Natural killer cell treated with Interleukin-12 subunit alpha and Interleukin-12 subunit beta and Interleukin-15 and Interleukin-18, amount 100 ng/mL, for 72 hours (primary cell): ENCODE measurements at regions not wholly inside any gene's neighbourhood (a gene's known extent, or its start where the extent isn't known, plus 50 kb on each side); places are given as distances from the start of the nearest gene placed in this dataset.

Experiments
- ATAC-seq, 2 donors: fragments of 150-1000 bp; cut with Tn5 transposase in 1 of 2; sonication (Bioruptor Pico), chemical (Tn5 transposase) in 1 of 2; 2 replicates each; pipeline ENCODE4 v1.10.0; 2021
- DNase-seq: peaks from one replicate; pipeline ENCODE4 v3.0.0; 2022; ENCODE audit warnings: low spot score
- H3K27ac Mint-ChIP-seq, 2 donors: 1 replicate in 1 of 2; 2 replicates in 1 of 2; pipeline ENCODE4 v1.8.0; 2022; ENCODE audit warnings: mixed read lengths in 2 of 2, mild to moderate bottlenecking in 1 of 2, moderate library complexity in 1 of 2
- H3K27me3 Mint-ChIP-seq, 2 donors: 1 replicate in 1 of 2; 2 replicates in 1 of 2; pipeline ENCODE4 v1.8.0; 2022; ENCODE audit warnings: mixed read lengths in 2 of 2
- H3K36me3 Mint-ChIP-seq: one replicate; pipeline ENCODE4 v1.8.0; 2022; ENCODE audit warnings: mixed read lengths
- H3K4me1 Mint-ChIP-seq, 2 donors: 1 replicate in 1 of 2; 2 replicates in 1 of 2; pipeline ENCODE4 v1.8.0; 2022; ENCODE audit warnings: low read depth in 2 of 2, mixed read lengths in 2 of 2, mild to moderate bottlenecking in 1 of 2
- H3K4me3 Mint-ChIP-seq: one replicate; pipeline ENCODE4 v1.8.0; 2022; ENCODE audit warnings: mixed read lengths
- H3K9me3 Mint-ChIP-seq: 2 replicates; pipeline ENCODE4 v1.8.0; 2022; ENCODE audit warnings: mixed read lengths

DNA sequence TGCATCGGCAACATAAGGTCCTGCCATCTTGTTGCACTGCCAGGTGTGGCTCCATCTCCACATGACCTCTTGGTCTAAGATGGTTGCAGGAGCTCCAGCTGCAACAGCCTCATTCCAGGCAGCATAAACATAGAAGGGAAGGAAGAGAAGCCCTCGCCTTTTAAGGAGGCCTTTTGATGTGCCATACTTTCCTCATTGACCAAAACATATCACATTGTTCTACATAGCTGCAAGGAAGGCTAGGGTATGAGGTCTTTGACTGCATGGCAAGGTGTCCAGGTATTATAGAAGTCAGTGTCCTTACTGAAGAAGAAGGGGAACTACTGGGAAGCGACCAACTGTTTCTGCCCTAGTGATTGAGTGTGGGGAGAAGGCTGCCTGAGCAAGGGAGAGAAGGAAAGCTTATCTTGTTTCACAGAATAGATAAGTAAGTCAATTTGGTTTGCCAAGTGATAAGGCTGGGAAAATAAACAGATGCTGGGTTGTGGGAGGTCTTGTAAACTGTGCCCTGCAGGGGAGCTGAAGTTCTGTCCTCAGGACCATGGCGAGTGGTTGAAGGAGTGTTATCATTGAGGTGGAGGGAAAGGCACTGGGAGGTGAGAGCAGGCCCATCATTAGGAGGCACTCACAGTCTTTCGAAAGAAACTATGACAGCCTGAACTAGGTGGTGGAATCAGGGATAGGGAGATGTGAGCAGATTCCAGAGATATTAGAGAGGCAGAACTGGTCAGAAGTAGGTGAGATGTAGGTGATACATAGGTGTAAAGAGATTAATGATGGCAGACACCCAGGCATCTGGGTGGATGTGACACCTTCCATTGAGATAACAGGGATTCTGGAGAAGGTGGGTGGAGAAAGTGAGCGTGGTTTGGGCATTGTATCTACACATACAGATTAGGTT, 93.8 kb upstream of the IGF1R start:
- ATAC-seq (no peak), DNase-seq (no peak)
- Mint-ChIP-seq H3K27ac (no peak overlapping the region), H3K9me3 (peaks cover 3% of the 10 kb centered on the region), H3K36me3 (no peaks in the 10 kb centered on the region), H3K4me1 (no peaks in the 10 kb centered on the region), H3K4me3 (no peak overlapping the region), H3K27me3 (peaks cover 32 to 35% of the 10 kb centered on the region in 2 donors)

DNA sequence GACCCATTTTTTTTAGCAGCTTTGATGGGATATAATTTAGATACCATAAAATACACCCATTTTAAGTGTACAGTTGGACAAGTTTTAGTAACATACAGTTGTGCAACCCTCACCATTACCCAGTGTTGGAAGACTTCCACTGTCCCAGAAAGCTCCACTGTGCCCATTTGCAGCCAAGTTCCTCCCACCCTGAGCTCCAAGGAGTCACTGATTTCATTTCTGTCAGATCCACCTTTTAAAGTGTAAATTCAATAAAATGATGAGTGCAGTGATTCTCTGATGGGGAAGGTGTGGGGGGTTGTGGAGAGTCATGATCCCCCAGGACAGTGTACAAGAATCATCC, 93.2 kb upstream of the IGF1R start:
- no peak overlapping the region for H3K27ac Mint-ChIP-seq
- ATAC-seq: no peak

GRCh38 chr15:98556321-98556720, 92.0 kb upstream of the IGF1R start:
- H3K4me1 Mint-ChIP-seq: no peaks in the 10 kb centered on the region
- no peak for DNase-seq
- no peak overlapping the region for H3K27ac Mint-ChIP-seq
- ATAC-seq: no peak
- H3K4me3 Mint-ChIP-seq: no peak overlapping the region
- peaks cover 20 to 30% of the 10 kb centered on the region in 2 donors for H3K27me3 Mint-ChIP-seq
- H3K36me3 Mint-ChIP-seq: no peaks in the 10 kb centered on the region
- no peaks in the 10 kb centered on the region for H3K9me3 Mint-ChIP-seq

More for the DNA sequence above, 93.2 kb upstream of the IGF1R start:
- no peaks in the 10 kb centered on the region for H3K4me1 Mint-ChIP-seq
- H3K27me3 Mint-ChIP-seq: peaks cover 29 to 35% of the 10 kb centered on the region in 2 donors
- H3K36me3 Mint-ChIP-seq: no peaks in the 10 kb centered on the region
- H3K4me3 Mint-ChIP-seq: no peak overlapping the region
- peaks cover 3% of the 10 kb centered on the region for H3K9me3 Mint-ChIP-seq
- DNase-seq: no peak

DNA sequence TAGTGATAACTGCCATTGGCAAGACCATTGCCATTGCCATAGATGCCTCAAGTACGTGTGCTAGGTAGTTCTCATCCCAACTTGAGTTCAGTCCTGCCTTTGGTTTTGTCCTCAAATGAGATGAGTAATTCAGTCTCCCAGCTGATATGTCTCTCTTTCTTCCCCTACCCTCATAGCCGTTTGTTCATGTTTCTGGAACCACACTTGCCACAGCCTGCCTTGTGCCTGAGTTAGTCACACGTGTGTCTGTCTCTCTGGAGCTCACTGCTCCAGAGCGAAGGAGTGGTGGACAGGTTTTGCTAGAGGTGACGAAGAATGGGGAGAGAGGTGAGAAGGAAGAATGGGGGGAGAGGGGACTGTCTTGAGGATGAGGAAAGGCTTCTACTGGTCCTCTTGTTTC, 88.0 kb upstream of the IGF1R start:
- no peaks in the 10 kb centered on the region for H3K9me3 Mint-ChIP-seq
- DNase-seq: no peak
- H3K36me3 Mint-ChIP-seq: no peaks in the 10 kb centered on the region
- H3K27me3 Mint-ChIP-seq: peaks cover 0 to 16% of the 10 kb centered on the region in 2 donors
- no peak for ATAC-seq
- no peak overlapping the region for H3K27ac Mint-ChIP-seq
- H3K4me3 Mint-ChIP-seq: no peak overlapping the region
- H3K4me1 Mint-ChIP-seq: no peaks in the 10 kb centered on the region

- DNase-seq (no peak), ATAC-seq (no peak)
- Mint-ChIP-seq H3K9me3 (no peaks in the 10 kb centered on the region), H3K4me3 (no peak overlapping the region), H3K27ac (no peak overlapping the region), H3K27me3 (peaks cover 0 to 16% of the 10 kb centered on the region in 2 donors), H3K36me3 (no peaks in the 10 kb centered on the region), H3K4me1 (no peaks in the 10 kb centered on the region)
These were observed 87.0 kb upstream of the IGF1R start for GRCh38 chr15:98561169-98561941.

- ATAC-seq (no peak), DNase-seq (no peak)
- peaks cover 0 to 17% of the 10 kb centered on the region in 2 donors for H3K27me3 Mint-ChIP-seq
- H3K27ac Mint-ChIP-seq: no peak overlapping the region
- no peaks in the 10 kb centered on the region for H3K9me3 Mint-ChIP-seq
- no peaks in the 10 kb centered on the region for H3K36me3 Mint-ChIP-seq
- H3K4me1 Mint-ChIP-seq: no peaks in the 10 kb centered on the region
- no peak overlapping the region for H3K4me3 Mint-ChIP-seq
These were observed 85.9 kb upstream of the IGF1R start for GRCh38 chr15:98562331-98562937.

- Mint-ChIP-seq H3K4me3 (no peak overlapping the region), H3K27ac (no peak overlapping the region), H3K9me3 (no peaks in the 10 kb centered on the region), H3K4me1 (no peaks in the 10 kb centered on the region), H3K36me3 (no peaks in the 10 kb centered on the region), H3K27me3 (peaks cover 7 to 14% of the 10 kb centered on the region in 2 donors)
- no peak for DNase-seq
- no peak for ATAC-seq
These were observed 82.8 kb upstream of the IGF1R start for GRCh38 chr15:98565566-98565965.

DNA sequence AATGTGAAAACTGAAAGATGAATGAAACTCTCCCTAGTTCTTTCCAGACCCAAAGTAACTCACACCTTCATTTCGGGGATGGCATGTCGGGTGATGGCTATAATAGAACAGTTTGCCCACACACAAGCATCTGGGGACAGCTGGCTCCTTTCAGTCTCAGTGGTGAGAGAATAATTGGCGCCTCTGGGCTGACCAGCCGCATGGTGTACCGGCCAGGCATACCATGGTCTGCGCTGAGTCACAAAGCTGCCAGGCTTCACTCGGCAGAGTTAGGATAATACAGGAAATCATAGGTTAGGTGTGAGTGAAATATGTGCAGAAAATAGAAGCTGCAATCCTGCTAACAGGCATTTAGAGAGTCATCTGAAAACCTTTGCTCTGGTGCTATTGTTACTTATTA, 80.4 kb upstream of the IGF1R start:
- DNase-seq (no peak), ATAC-seq (no peak)
- Mint-ChIP-seq H3K36me3 (no peaks in the 10 kb centered on the region), H3K27ac (no peak overlapping the region), H3K9me3 (no peaks in the 10 kb centered on the region), H3K4me1 (no peaks in the 10 kb centered on the region), H3K4me3 (no peak overlapping the region), H3K27me3 (peaks cover 7 to 10% of the 10 kb centered on the region in 2 donors)

DNA sequence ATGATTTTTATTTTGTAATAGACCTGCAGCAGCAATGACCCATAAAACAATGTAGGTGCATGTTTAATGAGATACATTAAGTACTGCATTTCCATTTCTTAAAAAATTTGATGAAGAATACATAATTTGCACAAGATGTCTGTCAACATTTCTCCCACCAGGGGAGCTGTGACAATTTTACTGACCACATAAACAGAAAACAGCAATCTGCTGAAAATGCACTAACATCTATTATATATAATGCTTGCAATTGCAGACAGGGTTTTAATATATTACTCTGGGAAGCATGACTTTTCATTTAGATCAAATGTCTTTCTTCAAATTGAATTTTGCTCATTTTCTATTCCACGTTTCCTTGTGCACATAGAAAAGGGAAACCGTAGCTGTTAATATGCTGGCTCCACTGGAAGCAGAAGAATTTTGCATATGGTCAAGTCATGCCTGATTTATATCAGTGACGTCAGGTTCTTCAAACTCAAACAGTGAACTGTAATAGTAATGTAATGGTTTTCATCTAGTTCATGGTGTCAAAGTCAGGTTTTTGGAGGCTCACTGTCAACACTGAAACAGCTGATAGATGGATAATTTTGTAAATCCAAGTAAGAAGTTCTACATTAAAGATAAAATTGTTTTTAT, 79.8 kb upstream of the IGF1R start:
- ATAC-seq: no peak
- Mint-ChIP-seq H3K27me3 (peaks cover 7 to 10% of the 10 kb centered on the region in 2 donors), H3K9me3 (no peaks in the 10 kb centered on the region), H3K4me1 (no peaks in the 10 kb centered on the region), H3K36me3 (no peaks in the 10 kb centered on the region), H3K27ac (no peak overlapping the region), H3K4me3 (no peak overlapping the region)
- DNase-seq: no peak

DNA sequence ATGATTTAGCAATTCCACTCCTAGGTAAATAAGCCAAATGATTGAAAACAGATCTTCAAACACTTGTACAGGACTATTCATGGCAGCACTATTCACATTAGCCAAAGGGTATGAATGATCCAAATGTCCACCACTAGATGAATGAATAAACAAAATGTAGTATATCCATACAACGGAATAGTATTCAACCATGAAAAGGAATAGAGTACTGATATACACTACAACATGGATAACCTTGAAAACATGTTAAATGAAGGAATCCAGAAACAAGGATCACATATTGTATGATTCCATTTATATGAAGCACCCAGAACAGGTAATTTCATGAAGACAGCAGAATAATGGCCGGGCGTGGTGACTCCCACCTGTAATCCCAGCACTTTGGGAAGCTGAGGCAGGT, 78.2 kb upstream of the IGF1R start:
- no peaks in the 10 kb centered on the region for H3K36me3 Mint-ChIP-seq
- peaks cover 7 to 13% of the 10 kb centered on the region in 2 donors for H3K27me3 Mint-ChIP-seq
- H3K27ac Mint-ChIP-seq: no peak overlapping the region
- H3K4me3 Mint-ChIP-seq: no peak overlapping the region
- no peaks in the 10 kb centered on the region for H3K4me1 Mint-ChIP-seq
- ATAC-seq (no peak), DNase-seq (no peak)
- no peaks in the 10 kb centered on the region for H3K9me3 Mint-ChIP-seq

DNA sequence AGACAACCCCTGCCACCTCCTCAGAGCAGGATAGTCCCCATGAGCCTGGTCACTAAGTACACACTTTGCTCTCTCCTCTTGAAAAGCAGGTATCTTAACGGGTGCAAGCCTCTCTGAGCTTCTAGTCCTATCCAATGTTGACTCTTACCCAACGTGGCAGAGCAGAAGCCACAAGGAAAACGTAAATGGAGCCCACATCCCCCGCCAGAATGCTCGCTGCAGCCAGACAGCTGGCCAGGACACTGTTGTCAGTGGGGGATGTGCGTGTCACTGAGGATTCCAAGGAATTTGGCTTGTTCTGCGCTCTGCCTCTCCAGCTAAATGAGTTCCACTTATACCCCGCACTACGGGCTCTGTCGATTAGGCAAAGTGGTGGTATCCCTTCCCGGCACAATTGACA, 67.8 kb upstream of the IGF1R start:
- no peak for DNase-seq
- Mint-ChIP-seq H3K36me3 (no peaks in the 10 kb centered on the region), H3K4me3 (no peak overlapping the region), H3K27me3 (peaks cover 23 to 35% of the 10 kb centered on the region in 2 donors), H3K4me1 (no peaks in the 10 kb centered on the region), H3K9me3 (no peaks in the 10 kb centered on the region), H3K27ac (no peak overlapping the region)
- no peak for ATAC-seq

- DNase-seq: no peak
- Mint-ChIP-seq H3K4me3 (no peak overlapping the region), H3K36me3 (no peaks in the 10 kb centered on the region), H3K27ac (no peak overlapping the region), H3K27me3 (peaks cover 26 to 46% of the 10 kb centered on the region in 2 donors), H3K9me3 (no peaks in the 10 kb centered on the region), H3K4me1 (no peaks in the 10 kb centered on the region)
- no peak for ATAC-seq
These were observed 66.6 kb upstream of the IGF1R start for GRCh38 chr15:98581715-98582114.

- no peak for ATAC-seq
- H3K27me3 Mint-ChIP-seq: peaks cover 27 to 48% of the 10 kb centered on the region in 2 donors
These were observed 65.3 kb upstream of the IGF1R start for GRCh38 chr15:98582900-98583554.

More at GRCh38 chr15:98582900-98583554, 65.3 kb upstream of the IGF1R start:
- no peak for DNase-seq
- H3K4me3 Mint-ChIP-seq: no peak overlapping the region
- no peaks in the 10 kb centered on the region for H3K36me3 Mint-ChIP-seq
- no peaks in the 10 kb centered on the region for H3K9me3 Mint-ChIP-seq
- H3K27ac Mint-ChIP-seq: no peak overlapping the region
- no peaks in the 10 kb centered on the region for H3K4me1 Mint-ChIP-seq
